Progenitor cell of endocrine pancreas (in vitro differentiated cells): ENCODE measurements at regions not wholly inside any gene's neighbourhood (a gene's known extent, or its start where the extent isn't known, plus 50 kb on each side); places are given as distances from the start of the nearest gene placed in this dataset.

Source experiments
- DNase-seq: peaks from one replicate; pipeline ENCODE4 v3.0.0; 2021; ENCODE audit warnings: low spot score; ENCODE audit not compliant: unreplicated experiment
- H3K27ac Mint-ChIP-seq: 2 replicates; pipeline ENCODE4 v1.8.0; 2021; ENCODE audit warnings: mild to moderate bottlenecking, moderate library complexity, mixed read lengths
- H3K27me3 Mint-ChIP-seq: 2 replicates; pipeline ENCODE4 v1.8.0; 2021; ENCODE audit warnings: mixed read lengths
- H3K36me3 Mint-ChIP-seq: 2 replicates; pipeline ENCODE4 v1.8.0; 2022; ENCODE audit warnings: mixed read lengths; ENCODE audit not compliant: insufficient read depth
- H3K4me1 Mint-ChIP-seq: 2 replicates; pipeline ENCODE4 v1.8.0; 2021; ENCODE audit warnings: low read depth, mixed read lengths
- H3K4me3 Mint-ChIP-seq: 2 replicates; pipeline ENCODE4 v1.8.0; 2021; ENCODE audit warnings: low read depth, mild to moderate bottlenecking, moderate library complexity, mixed read lengths
- H3K9me3 Mint-ChIP-seq: 2 replicates; pipeline ENCODE4 v1.8.0; 2021; ENCODE audit warnings: low read depth, mixed read lengths
- CTCF ChIP-seq: fragments of 200-600 bp; sonication (generic); IDR thresholded peaks from one replicate; pipeline ENCODE4 v1.5.0; 2021; ENCODE audit warnings: antibody characterized with exemption, mild to moderate bottlenecking; ENCODE audit not compliant: unreplicated experiment

- Mint-ChIP-seq H3K4me3 (no peak overlapping the region), H3K27me3 (no peaks in the 10 kb centered on the region), H3K27ac (no peak overlapping the region), H3K36me3 (no peaks in the 10 kb centered on the region), H3K4me1 (no peaks in the 10 kb centered on the region), H3K9me3 (no peaks in the 10 kb centered on the region)
- DNase-seq, result no peak
- TF ChIP-seq CTCF, result no peak
Measured at GRCh38 chr13:59126474-59126873, 1037.3 kb downstream of the DIAPH3 start.

- no peak for DNase-seq
- no peaks in the 10 kb centered on the region for H3K27me3 Mint-ChIP-seq
- no peak overlapping the region for H3K4me3 Mint-ChIP-seq
- H3K36me3 Mint-ChIP-seq, result no peaks in the 10 kb centered on the region
- peaks cover 7% of the 10 kb centered on the region for H3K4me1 Mint-ChIP-seq
- TF ChIP-seq CTCF, result no peak
- no peaks in the 10 kb centered on the region for H3K9me3 Mint-ChIP-seq
- no peak overlapping the region for H3K27ac Mint-ChIP-seq
Measured at GRCh38 chr13:59133903-59134302, 1029.8 kb downstream of the DIAPH3 start.

- DNase-seq, result no peak
- Mint-ChIP-seq H3K9me3 (no peaks in the 10 kb centered on the region), H3K36me3 (no peaks in the 10 kb centered on the region), H3K4me3 (no peak overlapping the region), H3K27ac (no peak overlapping the region), H3K27me3 (no peaks in the 10 kb centered on the region), H3K4me1 (peaks cover 5% of the 10 kb centered on the region)
- TF ChIP-seq CTCF, result no peak
Measured at GRCh38 chr13:59144700-59145099, 1019.0 kb downstream of the DIAPH3 start.

- Mint-ChIP-seq H3K9me3 (no peaks in the 10 kb centered on the region), H3K27ac (no peak overlapping the region), H3K36me3 (no peaks in the 10 kb centered on the region), H3K27me3 (no peaks in the 10 kb centered on the region), H3K4me3 (no peak overlapping the region), H3K4me1 (peaks cover 5% of the 10 kb centered on the region)
- no peak for DNase-seq
- TF ChIP-seq CTCF, result no peak
Measured at GRCh38 chr13:59145381-59145780, 1018.3 kb downstream of the DIAPH3 start.

- Mint-ChIP-seq H3K4me1 (peaks cover 3% of the 10 kb centered on the region), H3K36me3 (no peaks in the 10 kb centered on the region), H3K4me3 (no peak overlapping the region), H3K27me3 (no peaks in the 10 kb centered on the region), H3K27ac (no peak overlapping the region), H3K9me3 (peaks cover 7% of the 10 kb centered on the region)
- no peak for DNase-seq
- no peak for TF ChIP-seq CTCF
Measured at GRCh38 chr13:59157181-59157580, 1006.5 kb downstream of the DIAPH3 start.
